A673 (cell line): ENCODE measurements at regions not wholly inside any gene's neighbourhood (a gene's known extent, or its start where the extent isn't known, plus 50 kb on each side); places are given as distances from the start of the nearest gene placed in this dataset.
"Not testable (repeated sequence)": the region's sequence is repeated elsewhere in the genome, so short reads cannot be mapped to it uniquely, and the experiment has no call there.

ENCODE experiments used
- EZH2 ChIP-seq: fragments of 200-600 bp; sonication (generic); IDR thresholded peaks from 2 replicates; pipeline ENCODE4 v1.6.1; 2017; ENCODE audit warnings: borderline replicate concordance, low read depth, mild to moderate bottlenecking, mixed read lengths, antibody characterized with exemption, low read length; ENCODE audit not compliant: poor library complexity, severe bottlenecking
- TF ChIP-seq, protein P1 (sequence below): fragments of 300-800, 200-600 bp; sonication (generic); conservative IDR thresholded peaks from 2 replicates; pipeline ENCODE4 v1.5.1; 2017; ENCODE audit warnings: low read depth, mild to moderate bottlenecking, antibody characterized with exemption, low read length, moderate library complexity, mixed read lengths

DNA sequence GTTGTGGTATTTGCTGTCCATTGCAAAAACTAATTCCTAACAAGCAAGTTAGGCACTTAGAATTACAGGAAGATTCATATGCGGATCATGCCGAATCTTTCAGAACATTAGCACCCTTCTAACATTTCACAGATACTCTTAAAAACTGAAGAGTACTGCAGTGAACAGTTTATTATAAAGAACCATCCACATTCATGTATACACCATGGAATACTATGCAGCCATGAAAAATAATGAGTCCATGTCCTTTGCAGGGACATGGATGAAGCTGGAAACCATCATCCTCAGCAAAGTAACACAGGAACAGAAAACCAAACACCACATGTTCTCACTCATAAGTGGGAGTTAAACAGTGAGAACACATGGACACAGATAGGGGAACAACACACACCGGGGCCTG lies 319.9 kb downstream of the FGFR2 start:
- TF ChIP-seq EZH2 = not testable (repeated sequence)
- TF ChIP-seq, protein P1, sequence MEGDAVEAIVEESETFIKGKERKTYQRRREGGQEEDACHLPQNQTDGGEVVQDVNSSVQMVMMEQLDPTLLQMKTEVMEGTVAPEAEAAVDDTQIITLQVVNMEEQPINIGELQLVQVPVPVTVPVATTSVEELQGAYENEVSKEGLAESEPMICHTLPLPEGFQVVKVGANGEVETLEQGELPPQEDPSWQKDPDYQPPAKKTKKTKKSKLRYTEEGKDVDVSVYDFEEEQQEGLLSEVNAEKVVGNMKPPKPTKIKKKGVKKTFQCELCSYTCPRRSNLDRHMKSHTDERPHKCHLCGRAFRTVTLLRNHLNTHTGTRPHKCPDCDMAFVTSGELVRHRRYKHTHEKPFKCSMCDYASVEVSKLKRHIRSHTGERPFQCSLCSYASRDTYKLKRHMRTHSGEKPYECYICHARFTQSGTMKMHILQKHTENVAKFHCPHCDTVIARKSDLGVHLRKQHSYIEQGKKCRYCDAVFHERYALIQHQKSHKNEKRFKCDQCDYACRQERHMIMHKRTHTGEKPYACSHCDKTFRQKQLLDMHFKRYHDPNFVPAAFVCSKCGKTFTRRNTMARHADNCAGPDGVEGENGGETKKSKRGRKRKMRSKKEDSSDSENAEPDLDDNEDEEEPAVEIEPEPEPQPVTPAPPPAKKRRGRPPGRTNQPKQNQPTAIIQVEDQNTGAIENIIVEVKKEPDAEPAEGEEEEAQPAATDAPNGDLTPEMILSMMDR = not testable (repeated sequence)
